Ovary (tissue), 7 donors: ENCODE measurements at regions not wholly inside any gene's neighbourhood (a gene's known extent, or its start where the extent isn't known, plus 50 kb on each side); places are given as distances from the start of the nearest gene placed in this dataset.

Experiments
- DNase-seq, 5 donors: peaks; one replicate each; pipeline ENCODE4 v3.0.0-alpha.2; 2019 to 2020
- H3K27ac ChIP-seq, 2 donors: fragments of 200-600 bp; one replicate each; pipeline versions ENCODE4 v1.5.1 to v1.8.0; 2019 to 2022
- H3K27me3 ChIP-seq: fragments of 200-600 bp; one replicate; pipeline ENCODE4 v1.8.0; 2022
- H3K36me3 ChIP-seq: fragments of 200-600 bp; sonication (generic); one replicate; pipeline ENCODE4 v1.5.1; 2019
- H3K4me1 ChIP-seq: one replicate; pipeline ENCODE4 v1.8.1; 2013; ENCODE audit warnings: mild to moderate bottlenecking, moderate library complexity; ENCODE audit not compliant: insufficient read depth
- H3K4me3 ChIP-seq: fragments of 200-600 bp; sonication (generic); one replicate; pipeline ENCODE4 v1.5.1; 2017
- H3K9me3 ChIP-seq, 2 donors: fragments of 200-600 bp in 1 of 2; sonication (generic) in 1 of 2; one replicate each; pipeline versions ENCODE4 v1.5.1 to v1.8.1; 2013 to 2019; ENCODE audit warnings: mild to moderate bottlenecking in 1 of 2, moderate library complexity in 1 of 2
- CTCF ChIP-seq, 3 donors: fragments of 450-650 bp in 2 of 3; fragments of 200-600 bp in 1 of 3; IDR thresholded peaks; one replicate each; pipeline versions ENCODE4 v1.5.1 to v1.8.0; 2016 to 2022; ENCODE audit warnings: antibody characterized with exemption in 3 of 3, mild to moderate bottlenecking in 1 of 3
- EP300 ChIP-seq: sonication (generic); formaldehyde crosslinking; IDR thresholded peaks from one replicate; pipeline ENCODE4 v1.6.1; 2017; ENCODE audit warnings: antibody characterized with exemption
- POLR2A ChIP-seq: fragments of 450-650 bp; IDR thresholded peaks from one replicate; pipeline ENCODE4 v1.6.1; 2017; ENCODE audit warnings: antibody characterized with exemption, mild to moderate bottlenecking, moderate library complexity
- WGBS, 3 donors: extraction: QIAGEN DNeasy Blood & Tissue Kit in 1 of 3; methylation state at CpG; one replicate each; pipeline versions ENCODE4 v1.1.5 to v1.1.7; 2013 to 2017; 5-methylcytosine and 5-hydroxymethylcytosine counted together
- intact Hi-C, 4 donors: fragments of 100-400 bp; cut with DNase I; formaldehyde crosslinking; loops; one replicate each; pipeline versions ENCODE4 v1.11.0 to v1.15.1; 2022 to 2023
- donor health status: DM: no; HTN: no; CAD: no; lungs with moderate emphysema.
- donor health status: DM: no; HTN: no; CAD: no.
- donor health status: Bipolar disorder and iron deficiency.
- donor health status: DM: no; HTN: no; CAD: no.
- donor health status: DM: yes; HTN: yes; CAD: no.

GRCh38 chr13:110065780-110066179 is 241.2 kb downstream of the COL4A1 start:
- TF ChIP-seq POLR2A: no peak
- no peak for TF ChIP-seq CTCF (IDR thresholded peaks at IDR 0.05)
- TF ChIP-seq EP300: no peak
- Histone ChIP-seq H3K36me3 (no peaks in the 10 kb centered on the region), H3K9me3 (no peaks in the 10 kb centered on the region), H3K4me3 (no peak overlapping the region), H3K27ac (no peak overlapping the region), H3K27me3 (no peaks in the 10 kb centered on the region), H3K4me1 (no peaks in the 10 kb centered on the region)
- WGBS, 3 donors: 94 to 98% (median 95%) methylated on average over 9 of the region's 9 CpGs
- DNase-seq: no peak
- intact Hi-C loops: no loop called here

- no peak for DNase-seq
- WGBS, 3 donors: 68 to 78% (median 73%) methylated on average over 9 of the region's 9 CpGs
- Histone ChIP-seq H3K9me3 (no peaks in the 10 kb centered on the region), H3K4me3 (no peak overlapping the region), H3K36me3 (no peaks in the 10 kb centered on the region), H3K4me1 (no peaks in the 10 kb centered on the region), H3K27me3 (no peaks in the 10 kb centered on the region), H3K27ac (no peak overlapping the region)
- TF ChIP-seq CTCF (IDR thresholded peaks at IDR 0.05): no peak
- no peak for TF ChIP-seq POLR2A
- TF ChIP-seq EP300: no peak
- intact Hi-C loops: no loop called here
These were observed 243.2 kb downstream of the COL4A1 start for GRCh38 chr13:110063490-110064421.

- H3K4me3 ChIP-seq: no peak overlapping the region
- H3K4me1 ChIP-seq: no peaks in the 10 kb centered on the region
- no peaks in the 10 kb centered on the region for H3K36me3 ChIP-seq
- H3K9me3 ChIP-seq: no peaks in the 10 kb centered on the region
- H3K27me3 ChIP-seq: no peaks in the 10 kb centered on the region
- 88 to 89% (median 88%) methylated on average over 19 of the region's 19 CpGs for WGBS, 3 donors
- TF ChIP-seq POLR2A (no peak), EP300 (no peak), CTCF (IDR thresholded peaks at IDR 0.05) (no peak)
- no peak overlapping the region for H3K27ac ChIP-seq
- DNase-seq: no peak
- intact Hi-C loops: no loop called here
These were observed 244.0 kb downstream of the COL4A1 start for GRCh38 chr13:110062777-110063442.

- Histone ChIP-seq H3K36me3 (no peaks in the 10 kb centered on the region), H3K4me1 (no peaks in the 10 kb centered on the region), H3K9me3 (no peaks in the 10 kb centered on the region), H3K27ac (no peak overlapping the region), H3K4me3 (no peak overlapping the region), H3K27me3 (no peaks in the 10 kb centered on the region)
- WGBS, 3 donors: 86 to 93% (median 88%) methylated on average over 10 of the region's 10 CpGs
- intact Hi-C loops: no loop called here
- DNase-seq: no peak
- no peak for TF ChIP-seq EP300
- no peak for TF ChIP-seq POLR2A
- TF ChIP-seq CTCF (IDR thresholded peaks at IDR 0.05): no peak
These were observed 244.7 kb downstream of the COL4A1 start for GRCh38 chr13:110062077-110062776.
